ENCODE measurements at regions not wholly inside any gene's neighbourhood (a gene's known extent, or its start where the extent isn't known, plus 50 kb on each side); places are given as distances from the start of the nearest gene placed in this dataset.
"Not testable (repeated sequence)": the region's sequence is repeated elsewhere in the genome, so short reads cannot be mapped to it uniquely, and the experiment has no call there.

- Mint-ChIP-seq H3K9me3 (ENCODE audit: unreplicated experiment) (peaks cover 9% of the 10 kb centered on the region), H3K27me3 (ENCODE audit: unreplicated experiment) (no peaks in the 10 kb centered on the region), H3K36me3 (ENCODE audit: unreplicated experiment) (peaks cover 2% of the 10 kb centered on the region), H3K27ac (ENCODE audit: unreplicated experiment) (no peak overlapping the region), H3K4me3 (ENCODE audit: unreplicated experiment) (no peak overlapping the region), H3K4me1 (ENCODE audit: unreplicated experiment) (no peaks in the 10 kb centered on the region)
- TF ChIP-seq CTCF (IDR thresholded peaks at IDR 0.05) = no peak
- peak; percentile 81 for DNase-seq (ENCODE audit: extremely low spot score, unreplicated experiment)
Observed at GRCh38 chr5:25190521-25191000, 545.8 kb upstream of the CDH10 start.

GRCh38 chr5:25181249-25181648 lies 536.5 kb upstream of the CDH10 start:
- Mint-ChIP-seq H3K4me1 (ENCODE audit: unreplicated experiment) (no peaks in the 10 kb centered on the region), H3K4me3 (ENCODE audit: unreplicated experiment) (no peak overlapping the region), H3K36me3 (ENCODE audit: unreplicated experiment) (no peaks in the 10 kb centered on the region), H3K9me3 (ENCODE audit: unreplicated experiment) (peaks cover 44% of the 10 kb centered on the region), H3K27me3 (ENCODE audit: unreplicated experiment) (no peaks in the 10 kb centered on the region), H3K27ac (ENCODE audit: unreplicated experiment) (no peak overlapping the region)
- no peak for TF ChIP-seq CTCF (IDR thresholded peaks at IDR 0.05)
- DNase-seq (ENCODE audit: extremely low spot score, unreplicated experiment) = no peak

DNA sequence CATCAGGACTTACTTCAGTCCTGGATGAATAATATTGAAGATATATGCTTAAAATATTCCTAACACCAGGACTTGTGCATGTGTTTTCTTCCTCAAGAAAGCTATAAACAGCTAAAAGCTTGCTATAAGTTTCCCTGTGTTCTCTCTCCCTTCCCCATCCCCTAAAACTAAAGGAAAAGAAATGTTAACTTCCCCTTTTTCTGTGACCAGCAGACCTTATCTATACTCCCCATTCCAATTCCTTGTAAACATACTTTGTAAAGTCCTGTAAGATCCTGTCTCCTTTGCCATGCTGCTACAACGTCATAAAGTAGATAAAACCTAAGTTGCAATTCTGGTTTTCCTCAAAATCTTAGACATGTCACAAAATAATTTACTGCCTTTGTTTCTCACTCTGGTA lies 517.8 kb upstream of the CDH10 start:
- not testable (repeated sequence) for H3K4me1 Mint-ChIP-seq (ENCODE audit: unreplicated experiment); DNase-seq (ENCODE audit: extremely low spot score, unreplicated experiment); H3K27me3 Mint-ChIP-seq (ENCODE audit: unreplicated experiment); H3K9me3 Mint-ChIP-seq (ENCODE audit: unreplicated experiment); H3K4me3 Mint-ChIP-seq (ENCODE audit: unreplicated experiment); H3K36me3 Mint-ChIP-seq (ENCODE audit: unreplicated experiment); H3K27ac Mint-ChIP-seq (ENCODE audit: unreplicated experiment)

DNA sequence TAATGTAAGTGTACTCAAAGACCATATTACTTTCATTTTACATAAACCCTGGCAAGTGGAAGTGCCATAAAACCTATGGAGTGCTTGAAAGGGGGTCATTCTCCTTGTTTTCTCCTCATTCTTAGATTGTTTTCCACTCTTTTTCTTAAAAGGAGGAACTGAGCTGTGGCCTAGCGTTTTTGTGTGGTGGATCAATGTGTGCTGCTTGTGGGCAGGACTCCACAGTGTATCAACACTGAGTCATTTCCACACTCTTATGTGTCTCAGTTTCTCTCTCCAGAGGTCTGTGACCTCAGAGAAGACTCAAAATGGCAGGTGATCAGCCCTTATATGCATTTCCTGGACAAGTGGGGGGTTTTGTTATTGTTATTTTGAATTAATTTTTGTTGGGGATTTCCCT lies 516.1 kb upstream of the CDH10 start:
- no peak overlapping the region for H3K4me3 Mint-ChIP-seq (ENCODE audit: unreplicated experiment)
- H3K27me3 Mint-ChIP-seq (ENCODE audit: unreplicated experiment) = no peaks in the 10 kb centered on the region
- H3K9me3 Mint-ChIP-seq (ENCODE audit: unreplicated experiment) = peaks cover 9% of the 10 kb centered on the region
- TF ChIP-seq CTCF (IDR thresholded peaks at IDR 0.05) = no peak
- H3K27ac Mint-ChIP-seq (ENCODE audit: unreplicated experiment) = no peak overlapping the region
- no peaks in the 10 kb centered on the region for H3K36me3 Mint-ChIP-seq (ENCODE audit: unreplicated experiment)
- no peaks in the 10 kb centered on the region for H3K4me1 Mint-ChIP-seq (ENCODE audit: unreplicated experiment)
- DNase-seq (ENCODE audit: extremely low spot score, unreplicated experiment) = no peak

- Mint-ChIP-seq H3K4me3 (ENCODE audit: unreplicated experiment) (no peak overlapping the region), H3K27ac (ENCODE audit: unreplicated experiment) (no peak overlapping the region)
Observed at GRCh38 chr5:25150819-25151218, 506.0 kb upstream of the CDH10 start.

More at GRCh38 chr5:25150819-25151218, 506.0 kb upstream of the CDH10 start:
- DNase-seq (ENCODE audit: extremely low spot score, unreplicated experiment) = no peak
- H3K9me3 Mint-ChIP-seq (ENCODE audit: unreplicated experiment) = peaks cover 16% of the 10 kb centered on the region
- H3K27me3 Mint-ChIP-seq (ENCODE audit: unreplicated experiment) = no peaks in the 10 kb centered on the region
- H3K4me1 Mint-ChIP-seq (ENCODE audit: unreplicated experiment) = no peaks in the 10 kb centered on the region
- TF ChIP-seq CTCF (IDR thresholded peaks at IDR 0.05) = no peak
- no peaks in the 10 kb centered on the region for H3K36me3 Mint-ChIP-seq (ENCODE audit: unreplicated experiment)

Data from osteocyte (in vitro differentiated cells).